GM23338 (cell line): ENCODE measurements at regions not wholly inside any gene's neighbourhood (a gene's known extent, or its start where the extent isn't known, plus 50 kb on each side); places are given as distances from the start of the nearest gene placed in this dataset.

Source experiments
- ATAC-seq: fragments of 200-7000 bp; cut with Tn5 transposase; 3 replicates; pipeline ENCODE4 v1.9.1; 2020
- DNase-seq: peaks from one replicate; pipeline ENCODE4 v3.0.0-alpha.2; 2015; ENCODE audit warnings: low spot score
- H2AFZ ChIP-seq: fragments of 200-600 bp; sonication (generic); 2 replicates; pipeline ENCODE4 v1.8.0; 2016; ENCODE audit warnings: antibody characterized with exemption, mild to moderate bottlenecking, moderate library complexity
- H3F3A ChIP-seq: fragments of 200-600 bp; sonication (generic); replicated peaks from 2 replicates; pipeline ENCODE4 v1.8.0; 2017; ENCODE audit warnings: antibody characterized with exemption, mixed run types, low read depth
- H3K27ac ChIP-seq: fragments of 200-600 bp; sonication (generic); 2 replicates; pipeline ENCODE4 v1.6.1; 2016; ENCODE audit warnings: low read depth
- H3K27me3 ChIP-seq: fragments of 200-600 bp; sonication (generic); 2 replicates; pipeline ENCODE4 v1.8.0; 2016; ENCODE audit warnings: mild to moderate bottlenecking, mixed run types, moderate library complexity; ENCODE audit not compliant: insufficient read depth
- H3K36me3 ChIP-seq: fragments of 200-600 bp; sonication (generic); 2 replicates; pipeline ENCODE4 v1.8.0; 2016; ENCODE audit warnings: mild to moderate bottlenecking; ENCODE audit not compliant: insufficient read depth
- H3K4me1 ChIP-seq: fragments of 200-600 bp; sonication (generic); 2 replicates; pipeline ENCODE4 v1.8.0; 2016; ENCODE audit warnings: mild to moderate bottlenecking, moderate library complexity; ENCODE audit not compliant: insufficient read depth
- H3K4me2 ChIP-seq: fragments of 200-600 bp; sonication (generic); 2 replicates; pipeline ENCODE4 v1.7.1; 2017; ENCODE audit warnings: mixed run types
- H3K4me3 ChIP-seq: fragments of 200-600 bp; sonication (generic); 2 replicates; pipeline ENCODE4 v1.6.1; 2016; ENCODE audit warnings: mixed run types
- H3K79me2 ChIP-seq: fragments of 200-600 bp; sonication (generic); replicated peaks from 2 replicates; pipeline ENCODE4 v1.8.0; 2017; ENCODE audit warnings: mild to moderate bottlenecking; ENCODE audit not compliant: insufficient read depth
- H3K9me2 ChIP-seq: fragments of 200-600 bp; sonication (generic); 2 replicates; pipeline ENCODE4 v1.8.0; 2017; ENCODE audit not compliant: insufficient read depth
- H4K20me1 ChIP-seq: fragments of 200-600 bp; sonication (generic); replicated peaks from 2 replicates; pipeline ENCODE4 v1.8.0; 2017; ENCODE audit warnings: mild to moderate bottlenecking; ENCODE audit not compliant: insufficient read depth
- H3K27ac Mint-ChIP-seq: 2 replicates; pipeline ENCODE4 v1.8.0; 2020; ENCODE audit warnings: inconsistent platforms, mild to moderate bottlenecking, moderate library complexity, mixed read lengths
- H3K27me3 Mint-ChIP-seq: 3 replicates; pipeline ENCODE4 v1.8.0; 2022; ENCODE audit warnings: low read depth, mild to moderate bottlenecking, moderate library complexity, mixed read lengths, inconsistent platforms; ENCODE audit not compliant: insufficient read depth, poor library complexity
- H3K36me3 Mint-ChIP-seq: 3 replicates; pipeline ENCODE4 v1.8.0; 2021; ENCODE audit warnings: low read depth, mild to moderate bottlenecking, inconsistent platforms, moderate library complexity, mixed read lengths
- H3K4me1 Mint-ChIP-seq: 3 replicates; pipeline ENCODE4 v1.8.0; 2020; ENCODE audit warnings: mild to moderate bottlenecking, inconsistent platforms, mixed read lengths
- H3K4me3 Mint-ChIP-seq: 3 replicates; pipeline ENCODE4 v1.8.0; 2021; ENCODE audit warnings: moderate library complexity, mild to moderate bottlenecking, inconsistent platforms, mixed read lengths
- H3K9me3 Mint-ChIP-seq: 3 replicates; pipeline ENCODE4 v1.8.0; 2020; ENCODE audit warnings: moderate library complexity, mild to moderate bottlenecking, inconsistent platforms, mixed read lengths
- CTCF ChIP-seq, 2 experiments: fragments of 200-600 bp in 1 of 2; sonication (generic) in 1 of 2; conservative IDR thresholded peaks; 2 replicates each; pipeline versions ENCODE4 v1.5.1 to v1.6.1; 2016 to 2017; ENCODE audit warnings: antibody characterized with exemption in 2 of 2, low read depth in 2 of 2, mild to moderate bottlenecking in 2 of 2, moderate library complexity in 1 of 2
- ETS1 ChIP-seq: IDR thresholded peaks from 2 replicates; pipeline ENCODE4 v1.6.1; 2016; ENCODE audit warnings: antibody characterized with exemption
- EZH2phosphoT487 ChIP-seq: fragments of 200-600 bp; sonication (generic); IDR thresholded peaks from one replicate; pipeline ENCODE4 v1.8.1; 2018; ENCODE audit warnings: antibody characterized with exemption; ENCODE audit not compliant: unreplicated experiment
- JUNB ChIP-seq: IDR thresholded peaks from one replicate; pipeline ENCODE4 v1.6.1; 2016; ENCODE audit warnings: antibody characterized with exemption; ENCODE audit not compliant: unreplicated experiment
- NANOG ChIP-seq: IDR thresholded peaks from 2 replicates; pipeline ENCODE4 v1.6.1; 2016; ENCODE audit warnings: antibody characterized with exemption, borderline replicate concordance
- POLR2AphosphoS5 ChIP-seq: IDR thresholded peaks from 2 replicates; pipeline ENCODE4 v1.6.1; 2016; ENCODE audit warnings: antibody characterized with exemption, low read depth
- REST ChIP-seq: IDR thresholded peaks from one replicate; pipeline ENCODE4 v1.6.1; 2018; ENCODE audit warnings: antibody characterized with exemption; ENCODE audit not compliant: unreplicated experiment
- STAT1 ChIP-seq: IDR thresholded peaks from one replicate; pipeline ENCODE4 v1.6.1; 2016; ENCODE audit warnings: antibody characterized with exemption; ENCODE audit not compliant: unreplicated experiment
- ZNF114 ChIP-seq: fragments of 250-450 bp; sonication (Bioruptor Pico); IDR thresholded peaks from 2 replicates; pipeline ENCODE4 v1.5.0; 2020; ENCODE audit warnings: mild to moderate bottlenecking, moderate library complexity
- ZNF331 ChIP-seq: fragments of 250-450 bp; sonication (Bioruptor Pico); IDR thresholded peaks from 2 replicates; pipeline ENCODE4 v1.5.0; 2020; ENCODE audit warnings: low read depth, mild to moderate bottlenecking, moderate library complexity
- ZNF462 ChIP-seq: fragments of 250-450 bp; sonication (Bioruptor Pico); IDR thresholded peaks from 2 replicates; pipeline ENCODE4 v1.5.0; 2020; ENCODE audit warnings: mild to moderate bottlenecking, moderate library complexity

- Histone ChIP-seq H3K79me2 (no peaks in the 10 kb centered on the region), H3K4me1 (no peaks in the 10 kb centered on the region), H3K4me2 (no peak overlapping the region), H3K4me3 (no peak overlapping the region), H3K27me3 (no peaks in the 10 kb centered on the region), H2AFZ (no peak overlapping the region), H3K9me2 (0 out of 2 replicates have a peak, but pooled peaks cover 4% of the 10 kb centered on the region), H3K36me3 (no peaks in the 10 kb centered on the region), H3K27ac (no peak overlapping the region), H4K20me1 (no peaks in the 10 kb centered on the region), H3F3A (no peaks in the 10 kb centered on the region)
- Mint-ChIP-seq H3K4me1 (no peaks in the 10 kb centered on the region), H3K4me3 (no peak overlapping the region), H3K9me3 (no peaks in the 10 kb centered on the region), H3K36me3 (no peaks in the 10 kb centered on the region), H3K27me3 (no peaks in the 10 kb centered on the region), H3K27ac (no peak overlapping the region)
- no peak for TF ChIP-seq POLR2AphosphoS5
- no peak for TF ChIP-seq ZNF462 (CRISPR knock-in tag)
- no peak for TF ChIP-seq STAT1
- no peak for TF ChIP-seq CTCF (conservative IDR thresholded peaks at IDR 0.05; ENCODE audit: low read depth in 2 of 2)
- no peak for TF ChIP-seq REST
- no peak for TF ChIP-seq EZH2phosphoT487
- no peak for TF ChIP-seq ZNF331
- TF ChIP-seq JUNB: no peak
- no peak for TF ChIP-seq NANOG
- no peak for TF ChIP-seq ETS1
- no peak for TF ChIP-seq ZNF114 (CRISPR knock-in tag)
- ATAC-seq: no peak
- DNase-seq: no peak
Observed at GRCh38 chr7:112556633-112557032, 75.8 kb downstream of the LSMEM1 start.
